NCI-H510A (cell line): ENCODE measurements at regions not wholly inside any gene's neighbourhood (a gene's known extent, or its start where the extent isn't known, plus 50 kb on each side); places are given as distances from the start of the nearest gene placed in this dataset.
"Not testable (repeated sequence)": the region's sequence is repeated elsewhere in the genome, so short reads cannot be mapped to it uniquely, and the experiment has no call there.

ENCODE experiments used
- DNase-seq: peaks from one replicate; lab custom pipeline; 2025; lab: John Stamatoyannopoulos, UW

DNA sequence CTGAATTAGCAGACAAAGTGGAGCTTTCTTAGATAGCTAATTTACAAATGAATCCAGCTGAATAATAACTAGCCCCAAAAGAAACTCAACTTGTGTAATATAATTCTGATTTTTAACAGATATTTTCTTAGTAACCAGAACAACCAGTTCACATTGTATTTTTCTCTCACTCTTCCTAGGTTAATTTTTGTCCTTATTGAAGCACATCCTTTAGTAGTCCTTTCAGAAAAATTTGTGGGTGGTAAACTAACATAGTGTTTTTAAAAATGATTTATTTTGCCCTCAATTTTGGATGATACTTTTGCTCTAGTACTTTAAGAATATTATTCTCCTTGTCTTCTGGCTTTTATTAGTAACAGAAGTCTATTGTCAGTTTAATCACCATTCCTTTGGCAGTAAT is 190.6 kb upstream of the SLC39A10 start:
- DNase-seq = no peak

- DNase-seq = no peak
Measured at GRCh38 chr2:195461010-195461409, 196.0 kb upstream of the SLC39A10 start.

DNA sequence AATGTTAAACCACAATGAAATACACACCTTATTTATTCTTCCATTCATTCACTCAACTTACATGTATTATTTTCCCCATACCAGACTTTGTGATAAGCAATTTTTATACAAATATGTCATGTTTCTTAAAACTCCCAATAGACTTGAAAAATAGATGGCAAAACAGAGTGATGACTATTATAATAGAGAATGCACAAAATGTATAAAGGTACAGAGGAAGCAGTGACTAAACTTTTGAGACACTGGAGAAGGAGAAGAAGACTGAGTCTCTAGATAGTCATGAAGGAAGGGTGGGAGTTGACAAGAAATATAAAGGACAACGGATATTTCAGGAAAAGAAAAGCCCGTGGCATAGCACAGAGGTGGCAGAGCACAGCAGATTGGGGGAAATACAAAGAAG is 198.1 kb upstream of the SLC39A10 start:
- DNase-seq = no peak

GRCh38 chr2:195457873-195458272 is 199.2 kb upstream of the SLC39A10 start:
- no peak for DNase-seq

DNA sequence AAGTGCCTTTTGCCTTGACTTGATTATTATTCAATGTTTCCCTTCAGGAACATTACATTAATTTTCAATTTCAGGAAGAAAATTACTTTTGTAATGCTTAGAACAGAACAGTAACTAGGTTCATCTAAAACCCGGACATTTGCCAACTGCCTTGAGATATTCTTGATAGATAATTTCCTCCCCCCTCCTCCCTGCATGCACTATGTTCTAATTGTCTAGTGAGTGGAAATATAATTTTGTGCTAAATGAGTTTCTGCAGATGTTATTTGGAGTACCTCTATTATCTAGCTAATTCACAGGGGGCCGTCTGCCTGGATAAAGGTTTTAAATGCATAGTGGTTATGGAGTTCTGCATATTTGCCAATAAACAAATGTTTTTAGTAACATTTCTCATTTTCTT is 200.3 kb upstream of the SLC39A10 start:
- DNase-seq = no peak

GRCh38 chr2:195451160-195451559 is 205.9 kb upstream of the SLC39A10 start:
- DNase-seq = no peak

DNA sequence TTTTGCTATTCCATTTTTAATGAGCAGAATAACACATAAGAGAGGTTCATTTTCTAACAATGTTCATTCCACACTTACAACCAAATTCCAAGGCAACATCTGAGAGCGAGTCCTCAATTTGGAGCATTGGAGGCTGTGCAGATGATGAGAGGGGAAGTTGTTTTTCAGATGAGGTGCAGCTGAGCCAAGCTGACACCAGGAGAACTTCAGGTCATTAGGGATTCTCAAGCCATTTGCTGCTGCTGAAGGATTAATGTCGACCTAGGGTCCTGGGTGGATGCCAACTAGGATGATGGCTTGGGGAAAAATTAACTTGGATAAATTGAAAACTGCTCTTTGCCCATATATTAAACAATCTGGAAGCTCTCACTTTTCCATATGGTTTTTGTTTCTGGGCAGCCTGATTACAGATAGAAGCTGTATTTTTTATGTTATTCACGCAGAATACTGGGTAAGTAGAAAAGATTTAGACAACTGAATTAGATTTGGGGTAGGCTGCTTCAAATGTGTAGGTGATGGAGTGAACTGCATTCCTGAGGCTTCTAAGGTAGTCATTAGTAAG is 206.4 kb upstream of the SLC39A10 start:
- no peak for DNase-seq

GRCh38 chr2:195447323-195447975 is 209.6 kb upstream of the SLC39A10 start:
- DNase-seq = no peak

DNA sequence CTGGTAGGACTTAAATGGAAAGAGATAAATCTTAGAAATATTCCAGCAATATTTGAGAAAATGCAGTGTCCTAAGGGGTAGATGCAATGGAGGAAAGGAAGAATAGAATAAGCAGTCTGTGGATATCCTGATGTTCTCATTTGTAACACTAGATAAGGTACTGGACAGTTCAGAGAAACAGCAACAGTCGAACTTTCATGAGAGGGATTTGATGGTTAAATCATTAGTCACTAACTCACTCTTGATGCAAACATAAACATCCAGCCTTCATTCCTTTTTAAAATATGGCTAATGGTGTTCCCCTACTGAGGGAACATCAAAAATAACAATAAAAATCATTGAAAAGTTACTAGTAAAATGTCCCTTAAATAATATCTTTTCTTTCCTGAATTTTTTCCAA is 211.4 kb upstream of the SLC39A10 start:
- no peak for DNase-seq

DNA sequence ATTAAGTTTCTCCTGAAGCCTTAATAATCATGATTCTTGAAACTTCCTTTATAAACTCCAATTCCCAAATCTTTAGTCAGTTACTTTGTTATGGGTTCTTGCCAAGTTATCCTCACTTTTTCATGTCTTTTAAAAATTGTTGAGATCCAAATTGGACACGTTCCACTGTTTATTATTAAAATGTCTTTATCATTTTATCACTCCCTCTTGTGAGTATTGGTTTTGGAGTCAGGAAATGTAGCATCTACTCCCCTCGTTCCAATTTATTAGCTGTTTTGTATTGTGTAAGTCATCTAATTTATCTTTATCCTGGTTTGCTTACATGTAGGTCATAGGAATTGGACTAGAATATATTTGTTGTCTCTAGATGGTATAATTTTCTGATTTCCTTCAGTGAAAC is 213.1 kb upstream of the SLC39A10 start:
- DNase-seq = no peak

DNA sequence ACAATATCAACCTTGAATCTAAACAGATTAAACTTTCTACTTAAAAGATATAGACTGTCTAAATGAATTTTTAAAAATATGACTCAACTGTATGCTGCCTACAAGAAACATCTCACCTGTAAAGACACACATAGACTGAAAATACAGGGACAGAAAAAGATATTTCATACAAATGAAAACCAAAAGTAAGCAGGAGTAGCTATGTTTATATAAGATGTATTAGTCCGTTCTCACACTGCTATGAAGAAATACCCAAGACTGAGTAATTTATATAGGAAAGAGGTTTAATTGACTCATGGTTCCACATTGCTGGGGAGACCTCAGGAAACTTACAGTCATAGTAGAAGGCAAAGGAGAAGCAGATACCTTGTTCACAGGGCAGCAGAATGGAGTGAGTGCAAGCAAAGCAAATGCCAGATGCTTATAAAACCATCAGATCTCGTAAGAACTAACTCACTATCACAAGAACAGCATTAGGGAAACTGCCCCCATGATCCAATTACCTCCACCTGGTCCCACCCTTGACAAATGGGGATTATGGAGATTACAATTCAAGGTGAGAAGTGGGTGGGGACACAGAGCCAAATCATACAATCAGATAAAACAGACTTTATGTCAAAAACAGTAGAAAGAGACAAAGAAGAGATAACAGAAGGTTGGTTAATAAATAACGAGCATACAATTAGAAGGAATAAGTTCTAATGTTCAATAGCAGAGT is 214.4 kb upstream of the SLC39A10 start:
- no peak for DNase-seq

GRCh38 chr2:195438692-195439091 is 218.3 kb upstream of the SLC39A10 start:
- DNase-seq = no peak

DNA sequence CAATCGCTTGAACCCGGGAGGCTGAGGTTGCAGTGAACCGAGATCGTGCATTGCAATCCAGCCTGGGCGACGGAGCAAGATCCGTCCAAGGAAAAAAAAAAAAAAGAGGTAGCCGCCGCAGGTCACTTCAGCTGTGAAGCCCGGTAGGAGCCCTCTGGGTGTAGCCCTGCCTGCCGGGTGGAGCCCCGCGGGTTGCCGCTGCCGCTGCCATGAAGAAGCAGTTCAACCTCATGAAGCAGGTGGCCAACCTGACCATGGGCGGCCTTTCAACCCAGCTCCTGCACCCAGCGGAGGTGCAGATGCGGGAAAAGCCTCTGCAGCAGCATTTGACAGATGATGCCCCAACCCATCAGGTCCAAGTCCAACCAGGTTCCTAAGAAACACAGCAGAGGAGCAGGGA is 219.5 kb upstream of the SLC39A10 start:
- DNase-seq = no peak

DNA sequence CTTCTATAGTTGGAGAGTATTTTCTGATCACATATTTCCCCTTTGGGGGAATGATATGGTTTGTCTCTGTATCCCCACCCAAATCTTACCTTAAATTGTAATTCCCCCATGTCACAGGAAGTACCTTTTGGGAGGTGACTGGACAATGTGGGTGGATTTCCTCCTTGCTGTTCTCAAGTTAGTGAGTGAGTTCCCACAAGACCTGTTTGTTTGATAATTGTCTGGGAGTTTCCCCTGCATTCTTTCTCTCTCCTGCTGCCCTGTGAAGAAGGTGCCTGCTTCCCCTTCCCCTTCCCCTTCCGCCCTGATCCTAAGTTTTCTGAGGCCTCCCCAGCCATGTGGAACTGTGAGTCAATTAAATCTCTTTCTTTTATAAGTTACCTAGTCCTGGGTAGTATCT is 222.7 kb upstream of the SLC39A10 start:
- no peak for DNase-seq

GRCh38 chr2:195433729-195434128 is 223.3 kb upstream of the SLC39A10 start:
- DNase-seq = not testable (repeated sequence)

GRCh38 chr2:195428673-195429072 is 228.4 kb upstream of the SLC39A10 start:
- no peak for DNase-seq

- no peak for DNase-seq
Measured at GRCh38 chr2:195425328-195425727, 231.7 kb upstream of the SLC39A10 start.

DNA sequence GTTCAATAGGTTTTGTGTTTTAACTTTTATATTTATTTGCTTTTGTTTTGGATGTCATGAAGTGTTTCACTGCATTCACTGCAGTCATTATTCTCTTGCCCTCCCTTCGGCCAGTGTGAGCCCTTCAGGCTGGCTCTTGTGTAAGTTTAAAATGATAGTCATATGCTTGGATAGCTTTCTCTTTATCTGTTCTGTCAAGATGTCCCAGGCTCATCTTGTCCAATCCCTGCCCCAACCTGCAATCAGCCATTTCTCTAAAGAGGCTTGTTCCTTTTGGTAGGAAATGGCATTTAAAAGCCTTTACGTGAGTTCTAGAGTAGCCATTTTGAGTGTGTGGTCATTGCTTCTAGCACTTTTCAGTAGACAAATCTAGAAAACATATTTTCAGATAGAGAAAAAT is 238.0 kb upstream of the SLC39A10 start:
- no peak for DNase-seq

DNA sequence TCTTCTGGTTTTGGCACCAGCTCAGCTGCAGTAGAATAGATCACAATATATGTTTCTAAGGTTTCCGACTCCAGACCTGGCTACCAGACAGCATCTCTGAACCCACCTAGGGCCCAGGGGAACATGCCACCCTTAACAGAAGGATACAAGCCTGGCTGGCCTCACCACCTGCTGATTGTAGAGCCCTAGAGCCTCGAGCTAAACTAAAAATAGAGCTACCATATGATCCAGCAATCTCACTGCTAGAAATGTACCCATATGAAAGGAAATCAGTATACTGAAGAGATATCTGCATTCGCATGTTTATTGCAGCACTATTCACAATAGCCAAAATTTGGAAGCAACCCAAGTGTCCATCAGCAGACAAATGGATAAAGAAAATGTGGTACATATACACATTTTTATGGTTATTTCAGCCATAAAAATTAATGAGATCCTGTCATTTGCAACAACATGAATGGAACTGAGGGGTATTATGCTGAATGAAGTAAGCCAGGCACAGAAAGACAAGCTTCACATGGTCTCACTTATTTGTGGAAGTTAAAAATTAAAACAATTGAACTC is 242.4 kb upstream of the SLC39A10 start:
- DNase-seq = no peak

DNA sequence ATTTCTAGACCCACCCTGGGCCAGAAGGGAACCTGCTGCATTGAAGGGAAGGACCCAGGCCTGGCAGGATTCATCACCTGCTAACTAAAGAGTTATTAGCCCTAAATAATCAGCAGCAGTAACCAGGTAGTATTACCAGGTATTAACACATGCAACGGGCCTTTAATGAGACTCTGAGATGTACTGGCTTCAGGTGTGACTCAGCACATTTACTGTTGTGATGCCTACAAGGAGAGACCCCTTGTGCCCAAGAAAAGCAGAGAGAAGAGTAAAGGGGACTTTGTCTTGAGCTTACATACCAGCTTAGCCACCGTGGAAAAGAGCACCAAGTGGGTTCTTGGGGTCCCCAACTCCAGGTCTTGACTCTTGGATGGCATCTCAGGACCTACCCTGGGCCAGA is 243.1 kb upstream of the SLC39A10 start:
- DNase-seq = no peak

GRCh38 chr2:195413422-195413821 is 243.6 kb upstream of the SLC39A10 start:
- no peak for DNase-seq

DNA sequence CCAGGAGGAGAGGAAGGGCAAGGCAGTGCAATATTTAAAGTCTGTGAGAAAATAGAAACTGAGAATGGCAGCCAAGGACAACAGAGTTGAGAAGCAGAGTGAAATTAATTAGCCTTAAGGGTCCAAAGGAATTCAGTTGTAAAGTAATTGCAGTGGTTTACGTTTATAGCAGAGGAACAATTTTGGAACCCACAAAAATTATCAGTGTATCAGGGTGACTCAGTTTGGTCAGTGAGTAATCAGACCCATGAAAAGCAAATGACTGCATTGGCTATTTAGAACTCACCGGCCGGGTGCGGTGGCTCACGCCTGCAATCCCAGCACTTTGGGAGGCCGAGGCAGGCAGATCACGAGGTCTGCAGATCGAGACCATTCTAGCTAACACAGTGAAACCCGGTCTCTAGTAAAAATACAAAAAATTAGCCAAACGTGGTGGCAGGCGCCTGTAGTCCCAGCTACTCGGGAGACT is 245.8 kb upstream of the SLC39A10 start:
- no peak for DNase-seq

DNA sequence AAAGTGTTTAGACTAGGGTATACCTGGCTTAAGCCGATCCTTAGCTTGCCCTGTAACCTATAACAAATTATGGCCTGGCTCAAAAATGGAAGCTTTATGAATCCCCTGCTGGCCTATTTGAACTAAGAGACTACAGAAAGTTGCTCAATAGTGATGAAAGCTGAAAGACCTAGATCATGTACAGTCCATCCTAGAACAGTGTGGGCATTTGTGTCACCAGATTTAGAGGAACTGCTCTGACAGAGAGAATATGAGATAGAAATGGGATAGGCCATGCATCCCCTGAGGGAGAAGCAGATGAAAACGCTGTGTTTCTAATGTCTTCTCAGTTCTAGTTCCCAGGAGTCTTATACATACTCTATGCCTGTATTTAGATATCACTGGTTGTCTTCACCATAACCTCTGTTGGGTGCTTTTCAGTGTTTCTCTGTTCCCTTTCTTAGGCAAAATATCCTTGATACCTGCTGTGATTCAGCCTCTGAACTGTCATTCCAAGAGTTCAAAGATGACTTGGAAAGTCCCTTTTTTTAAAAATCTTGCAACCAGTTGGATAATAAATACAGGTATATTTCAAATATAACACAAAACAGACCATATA is 246.9 kb upstream of the SLC39A10 start:
- DNase-seq = no peak
